ENCODE measurements at regions not wholly inside any gene's neighbourhood (a gene's known extent, or its start where the extent isn't known, plus 50 kb on each side); places are given as distances from the start of the nearest gene placed in this dataset.

DNA sequence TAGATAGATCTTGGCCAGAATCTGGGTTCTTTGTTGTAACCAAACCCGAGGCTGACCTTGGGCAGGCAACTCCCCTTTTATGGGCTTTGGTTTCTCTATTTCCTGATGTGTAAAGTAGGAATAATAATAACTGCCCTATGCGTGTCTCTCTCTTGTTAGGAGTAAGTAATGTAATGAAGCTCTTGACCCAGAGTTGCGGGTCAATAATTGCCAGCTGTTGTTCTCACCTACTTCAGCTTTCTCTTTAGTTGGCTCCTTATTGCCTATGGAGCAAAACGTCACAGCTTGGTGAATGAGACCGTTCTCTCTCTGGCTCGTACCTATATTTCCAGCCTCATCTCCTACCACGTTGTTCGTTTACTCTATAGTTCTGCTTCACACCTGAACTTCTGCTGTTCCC is 56.6 kb upstream of the KIRREL3 start:
- H3K27ac ChIP-seq, result no peak overlapping the region
- no peak overlapping the region for H3K4me3 ChIP-seq
- peaks cover 0 to under 1% of the 10 kb centered on the region in 2 donors for H3K27me3 ChIP-seq
- H3K9me3 ChIP-seq, result no peaks in the 10 kb centered on the region
- peaks cover 0 to 10% of the 10 kb centered on the region in 2 donors for H3K4me1 ChIP-seq
- DNase-seq (ENCODE audit: low spot score), result no peak
- no peaks in the 10 kb centered on the region for H3K36me3 ChIP-seq
- TF ChIP-seq, protein P1, sequence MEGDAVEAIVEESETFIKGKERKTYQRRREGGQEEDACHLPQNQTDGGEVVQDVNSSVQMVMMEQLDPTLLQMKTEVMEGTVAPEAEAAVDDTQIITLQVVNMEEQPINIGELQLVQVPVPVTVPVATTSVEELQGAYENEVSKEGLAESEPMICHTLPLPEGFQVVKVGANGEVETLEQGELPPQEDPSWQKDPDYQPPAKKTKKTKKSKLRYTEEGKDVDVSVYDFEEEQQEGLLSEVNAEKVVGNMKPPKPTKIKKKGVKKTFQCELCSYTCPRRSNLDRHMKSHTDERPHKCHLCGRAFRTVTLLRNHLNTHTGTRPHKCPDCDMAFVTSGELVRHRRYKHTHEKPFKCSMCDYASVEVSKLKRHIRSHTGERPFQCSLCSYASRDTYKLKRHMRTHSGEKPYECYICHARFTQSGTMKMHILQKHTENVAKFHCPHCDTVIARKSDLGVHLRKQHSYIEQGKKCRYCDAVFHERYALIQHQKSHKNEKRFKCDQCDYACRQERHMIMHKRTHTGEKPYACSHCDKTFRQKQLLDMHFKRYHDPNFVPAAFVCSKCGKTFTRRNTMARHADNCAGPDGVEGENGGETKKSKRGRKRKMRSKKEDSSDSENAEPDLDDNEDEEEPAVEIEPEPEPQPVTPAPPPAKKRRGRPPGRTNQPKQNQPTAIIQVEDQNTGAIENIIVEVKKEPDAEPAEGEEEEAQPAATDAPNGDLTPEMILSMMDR (IDR thresholded peaks at IDR 0.05), result no peak

GRCh38 chr11:127056338-127056971 is 55.9 kb upstream of the KIRREL3 start:
- Histone ChIP-seq H3K27me3 (no peaks in the 10 kb centered on the region), H3K36me3 (no peaks in the 10 kb centered on the region), H3K4me3 (no peak overlapping the region), H3K9me3 (no peaks in the 10 kb centered on the region), H3K27ac (no peak overlapping the region), H3K4me1 (peaks cover 0 to 10% of the 10 kb centered on the region in 2 donors)
- peak; percentile 52 for DNase-seq (ENCODE audit: low spot score)
- TF ChIP-seq, protein P1 (IDR thresholded peaks at IDR 0.05), result no peak

DNA sequence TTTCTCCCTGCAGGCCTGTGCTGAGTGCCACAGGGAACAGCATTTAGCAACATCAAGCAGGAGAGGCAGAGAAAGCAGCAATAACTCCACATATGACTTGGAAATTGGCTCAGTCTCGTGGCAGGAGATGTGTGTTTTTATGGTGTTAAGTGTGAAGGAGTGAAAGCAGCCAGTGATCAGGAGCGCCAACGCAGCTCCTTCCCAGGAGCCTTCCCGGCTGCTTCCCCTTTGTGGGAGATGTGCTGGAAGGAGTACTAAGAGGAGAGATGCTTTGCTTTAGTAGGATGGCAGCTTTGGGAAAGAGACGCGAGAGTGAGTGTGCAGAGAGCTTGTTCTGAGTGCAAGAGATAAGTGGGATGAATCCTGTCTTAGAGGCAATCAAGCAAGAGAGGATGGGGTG is 54.7 kb upstream of the KIRREL3 start:
- H3K27me3 ChIP-seq, result no peaks in the 10 kb centered on the region
- H3K27ac ChIP-seq, result no peak overlapping the region
- no peak overlapping the region for H3K4me3 ChIP-seq
- no peaks in the 10 kb centered on the region for H3K36me3 ChIP-seq
- peaks cover 0 to 10% of the 10 kb centered on the region in 2 donors for H3K4me1 ChIP-seq
- no peaks in the 10 kb centered on the region for H3K9me3 ChIP-seq
- TF ChIP-seq, protein P1 (IDR thresholded peaks at IDR 0.05), result no peak
- DNase-seq (ENCODE audit: low spot score), result no peak

DNA sequence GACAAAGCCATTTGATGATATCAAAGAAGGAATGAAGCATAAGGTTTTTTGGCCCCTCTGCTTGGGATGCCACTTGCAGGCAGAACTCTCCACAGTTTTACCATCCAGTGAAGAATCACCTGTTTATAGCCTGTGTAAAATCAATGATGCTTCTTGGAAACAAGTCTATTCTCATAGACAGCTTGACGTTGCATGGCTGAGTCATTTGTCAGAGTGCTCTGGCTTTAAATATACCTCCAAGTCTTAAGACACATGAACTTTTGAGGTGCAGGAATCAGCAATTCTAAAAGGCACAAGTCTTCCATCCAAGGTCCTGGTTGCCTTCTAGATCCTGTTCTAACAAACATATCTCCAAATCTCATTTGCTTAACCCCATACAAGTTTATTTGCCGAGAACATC is 53.6 kb upstream of the KIRREL3 start:
- Histone ChIP-seq H3K4me1 (peaks cover 0 to 3% of the 10 kb centered on the region in 2 donors), H3K9me3 (no peaks in the 10 kb centered on the region), H3K27ac (no peak overlapping the region), H3K36me3 (no peaks in the 10 kb centered on the region), H3K4me3 (no peak overlapping the region), H3K27me3 (no peaks in the 10 kb centered on the region)
- no peak for DNase-seq (ENCODE audit: low spot score)
- TF ChIP-seq, protein P1 (IDR thresholded peaks at IDR 0.05), result no peak

DNA sequence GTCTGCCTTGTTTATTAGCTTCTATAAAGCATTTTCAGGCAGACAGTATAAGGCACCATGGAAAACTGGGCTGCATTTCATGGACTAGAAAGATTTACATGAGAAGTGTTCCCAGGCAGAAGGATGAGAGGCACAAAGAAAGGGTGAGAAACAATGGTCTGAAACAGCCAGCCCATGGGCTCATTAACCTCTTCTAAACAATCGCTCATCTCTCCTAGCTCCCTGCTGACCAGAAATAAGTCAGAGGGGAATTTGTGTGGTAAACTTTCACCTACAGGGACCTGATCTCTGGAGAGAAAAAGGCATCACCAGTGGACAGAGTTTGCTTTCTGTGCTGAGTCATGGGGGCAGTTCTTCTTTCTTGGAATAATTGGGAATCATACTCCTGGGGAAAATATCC is 51.8 kb upstream of the KIRREL3 start:
- no peaks in the 10 kb centered on the region for H3K36me3 ChIP-seq
- no peak for DNase-seq (ENCODE audit: low spot score)

More for the DNA sequence above, 51.8 kb upstream of the KIRREL3 start:
- Histone ChIP-seq H3K27ac (no peak overlapping the region), H3K27me3 (no peaks in the 10 kb centered on the region), H3K4me3 (no peak overlapping the region), H3K4me1 (no peaks in the 10 kb centered on the region), H3K9me3 (no peaks in the 10 kb centered on the region)
- TF ChIP-seq, protein P1 (IDR thresholded peaks at IDR 0.05), result no peak

Data from right atrium auricular region (tissue), 2 donors.